HEK293 (cell line): ENCODE measurements at regions not wholly inside any gene's neighbourhood (a gene's known extent, or its start where the extent isn't known, plus 50 kb on each side); places are given as distances from the start of the nearest gene placed in this dataset.
"Not testable (repeated sequence)": the region's sequence is repeated elsewhere in the genome, so short reads cannot be mapped to it uniquely, and the experiment has no call there.

Experiments
- CTCF ChIP-seq: fragments of 450-650 bp; formaldehyde crosslinking; IDR thresholded peaks from 2 replicates; pipeline ENCODE4 v1.5.1; 2016; ENCODE audit warnings: missing biosample characterization, missing genetic modification characterization
- HIC1 ChIP-seq: fragments of 450-650 bp; formaldehyde crosslinking; IDR thresholded peaks from 2 replicates; pipeline ENCODE4 v1.5.1; 2016; ENCODE audit warnings: missing biosample characterization, missing genetic modification characterization
- ZFP37 ChIP-seq: fragments of 450-650 bp; formaldehyde crosslinking; IDR thresholded peaks from 2 replicates; pipeline ENCODE4 v1.5.1; 2016; ENCODE audit warnings: missing biosample characterization, missing genetic modification characterization
- ZNF2 ChIP-seq: fragments of 450-650 bp; formaldehyde crosslinking; IDR thresholded peaks from 2 replicates; pipeline ENCODE4 v1.5.1; 2016; ENCODE audit warnings: missing biosample characterization, missing genetic modification characterization
- ZNF623 ChIP-seq: fragments of 450-650 bp; formaldehyde crosslinking; IDR thresholded peaks from 2 replicates; pipeline ENCODE4 v1.5.1; 2016; ENCODE audit warnings: missing biosample characterization, missing genetic modification characterization
- ZNF639 ChIP-seq: fragments of 450-650 bp; formaldehyde crosslinking; IDR thresholded peaks from 2 replicates; pipeline ENCODE4 v1.5.1; 2016; ENCODE audit warnings: missing biosample characterization, missing genetic modification characterization
- ZNF785 ChIP-seq: fragments of 450-650 bp; formaldehyde crosslinking; IDR thresholded peaks from 2 replicates; pipeline ENCODE4 v1.5.1; 2016; ENCODE audit warnings: missing biosample characterization, missing genetic modification characterization

- TF ChIP-seq CTCF (tag by site-specific recombination); ZNF785 (tag by site-specific recombination); ZNF623; ZNF639 (tag by site-specific recombination); ZFP37 (tag by site-specific recombination); HIC1 (tag by site-specific recombination); ZNF2 (tag by site-specific recombination): not testable (repeated sequence)
Observed at GRCh38 chr3:78266550-78266949, 1226.7 kb downstream of the ROBO2 start.
